ENCODE measurements at regions not wholly inside any gene's neighbourhood (a gene's known extent, or its start where the extent isn't known, plus 50 kb on each side); places are given as distances from the start of the nearest gene placed in this dataset.

DNA sequence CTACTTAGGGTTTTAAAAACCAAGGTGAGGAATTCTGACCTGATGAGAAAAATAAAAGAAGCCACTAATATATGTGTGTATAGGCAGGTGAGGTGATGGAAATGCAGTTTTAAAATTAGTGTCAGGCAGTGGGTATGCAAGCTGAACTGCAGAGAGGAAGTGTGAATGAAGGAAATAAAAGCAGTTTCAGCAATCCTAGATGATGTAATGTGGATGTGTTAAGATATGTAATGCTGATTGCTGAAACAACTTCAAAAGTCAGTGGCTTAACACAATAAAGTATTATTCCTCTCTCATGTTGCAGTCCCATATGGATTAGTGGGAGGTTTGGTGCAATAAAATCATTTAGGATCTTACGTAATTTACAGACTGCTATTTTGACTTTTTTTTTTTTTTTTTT, 119.9 kb upstream of the ASCC3 start:
- no peaks in the 10 kb centered on the region for H3K4me1 ChIP-seq
- TF ChIP-seq, protein P1, sequence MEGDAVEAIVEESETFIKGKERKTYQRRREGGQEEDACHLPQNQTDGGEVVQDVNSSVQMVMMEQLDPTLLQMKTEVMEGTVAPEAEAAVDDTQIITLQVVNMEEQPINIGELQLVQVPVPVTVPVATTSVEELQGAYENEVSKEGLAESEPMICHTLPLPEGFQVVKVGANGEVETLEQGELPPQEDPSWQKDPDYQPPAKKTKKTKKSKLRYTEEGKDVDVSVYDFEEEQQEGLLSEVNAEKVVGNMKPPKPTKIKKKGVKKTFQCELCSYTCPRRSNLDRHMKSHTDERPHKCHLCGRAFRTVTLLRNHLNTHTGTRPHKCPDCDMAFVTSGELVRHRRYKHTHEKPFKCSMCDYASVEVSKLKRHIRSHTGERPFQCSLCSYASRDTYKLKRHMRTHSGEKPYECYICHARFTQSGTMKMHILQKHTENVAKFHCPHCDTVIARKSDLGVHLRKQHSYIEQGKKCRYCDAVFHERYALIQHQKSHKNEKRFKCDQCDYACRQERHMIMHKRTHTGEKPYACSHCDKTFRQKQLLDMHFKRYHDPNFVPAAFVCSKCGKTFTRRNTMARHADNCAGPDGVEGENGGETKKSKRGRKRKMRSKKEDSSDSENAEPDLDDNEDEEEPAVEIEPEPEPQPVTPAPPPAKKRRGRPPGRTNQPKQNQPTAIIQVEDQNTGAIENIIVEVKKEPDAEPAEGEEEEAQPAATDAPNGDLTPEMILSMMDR (IDR thresholded peaks at IDR 0.05) = no peak
- no peak for TF ChIP-seq POLR2A (IDR thresholded peaks at IDR 0.05)
- H3K4me3 ChIP-seq = no peak overlapping the region
- no peaks in the 10 kb centered on the region for H3K36me3 ChIP-seq (ENCODE audit: low read depth, missing control alignments)
- H3K9me3 ChIP-seq = no peaks in the 10 kb centered on the region
- no peak for DNase-seq
- H3K27me3 ChIP-seq = no peaks in the 10 kb centered on the region
- intact Hi-C loops (cut with DNase I; ENCODE audit: low total_unique reads) = no loop called here
- no peak overlapping the region for H3K27ac ChIP-seq
- WGBS, 2 donors = 81 to 85% methylated on average over 1 of the region's 1 CpG

DNA sequence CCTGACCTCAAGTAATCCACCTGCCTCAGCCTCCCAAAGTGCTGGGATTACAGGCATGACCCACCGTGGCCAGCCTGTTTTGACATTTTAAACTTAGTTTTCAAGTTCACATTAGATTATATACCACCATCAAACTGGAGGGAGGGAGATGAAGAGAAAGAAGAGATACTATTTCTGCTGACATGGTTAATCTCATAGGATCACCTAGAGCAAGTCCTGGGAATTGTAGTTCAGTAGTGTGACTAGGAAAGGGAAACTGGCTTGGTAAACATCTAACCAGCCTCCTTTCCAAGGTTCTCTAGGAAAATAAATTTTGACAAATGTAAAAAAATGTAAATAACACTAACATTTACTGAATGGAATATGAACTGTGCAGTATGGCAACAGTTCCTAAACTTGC, 120.5 kb upstream of the ASCC3 start:
- no peaks in the 10 kb centered on the region for H3K4me1 ChIP-seq
- no peaks in the 10 kb centered on the region for H3K9me3 ChIP-seq
- 49 to 57% methylated on average over 1 of the region's 1 CpG for WGBS, 2 donors
- no peaks in the 10 kb centered on the region for H3K36me3 ChIP-seq (ENCODE audit: low read depth, missing control alignments)
- DNase-seq = no peak
- intact Hi-C loops (cut with DNase I; ENCODE audit: low total_unique reads) = no loop called here
- H3K4me3 ChIP-seq = no peak overlapping the region
- TF ChIP-seq POLR2A (IDR thresholded peaks at IDR 0.05) = no peak
- TF ChIP-seq, protein P1 (IDR thresholded peaks at IDR 0.05) = no peak
- no peak overlapping the region for H3K27ac ChIP-seq
- H3K27me3 ChIP-seq = no peaks in the 10 kb centered on the region

DNA sequence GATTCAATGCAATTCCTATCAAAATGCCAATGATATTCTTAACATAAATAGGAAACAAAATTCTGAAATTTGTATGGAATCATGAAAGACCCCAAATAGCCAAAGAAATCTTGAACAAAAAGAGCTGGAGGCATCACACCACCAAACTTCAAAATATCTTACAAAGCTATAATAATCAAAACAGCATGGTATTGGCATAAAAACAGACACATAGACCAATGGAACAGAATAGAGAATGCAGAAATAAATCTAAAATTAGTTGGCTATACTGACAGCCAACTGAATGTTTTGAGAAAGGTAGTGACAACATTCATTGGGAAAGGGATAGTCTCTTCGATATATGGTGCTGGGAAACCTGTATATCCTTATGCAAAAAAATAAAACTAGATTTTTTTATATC, 121.9 kb upstream of the ASCC3 start:
- Histone ChIP-seq H3K9me3 (no peaks in the 10 kb centered on the region), H3K27me3 (no peaks in the 10 kb centered on the region), H3K27ac (no peak overlapping the region), H3K36me3 (ENCODE audit: low read depth, missing control alignments) (no peaks in the 10 kb centered on the region), H3K4me3 (no peak overlapping the region), H3K4me1 (no peaks in the 10 kb centered on the region)
- no peak for DNase-seq
- intact Hi-C loops (cut with DNase I; ENCODE audit: low total_unique reads) = no loop called here
- WGBS, 2 donors = 97 to 100% methylated on average over 1 of the region's 1 CpG
- no peak for TF ChIP-seq POLR2A (IDR thresholded peaks at IDR 0.05)
- TF ChIP-seq, protein P1 (IDR thresholded peaks at IDR 0.05) = no peak

DNA sequence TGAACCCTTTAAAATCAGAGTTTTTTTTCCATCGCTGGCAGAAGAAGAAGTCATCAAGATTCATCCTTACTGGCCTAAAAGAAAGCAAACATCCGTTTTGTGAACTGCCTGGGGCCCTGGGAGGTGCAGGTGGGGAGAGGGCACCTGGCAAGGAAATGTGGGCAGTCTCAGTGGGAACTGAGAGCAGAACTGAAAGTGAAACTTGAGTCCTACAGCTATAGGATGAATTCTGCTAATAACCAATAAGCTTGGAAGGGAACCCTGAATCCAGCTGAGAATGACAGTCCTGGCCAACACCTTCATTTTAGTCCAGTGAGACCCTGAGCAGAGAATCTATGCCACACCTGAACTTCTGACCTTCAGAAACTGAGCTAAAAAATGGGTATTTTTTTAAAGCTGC, 130.1 kb upstream of the ASCC3 start:
- WGBS, 2 donors = 61 to 70% methylated on average over 2 of the region's 2 CpGs
- no peak for TF ChIP-seq POLR2A (IDR thresholded peaks at IDR 0.05)
- TF ChIP-seq, protein P1 (IDR thresholded peaks at IDR 0.05) = no peak
- no peak overlapping the region for H3K27ac ChIP-seq
- H3K27me3 ChIP-seq = no peaks in the 10 kb centered on the region
- H3K36me3 ChIP-seq (ENCODE audit: low read depth, missing control alignments) = no peaks in the 10 kb centered on the region
- no peaks in the 10 kb centered on the region for H3K4me1 ChIP-seq
- H3K9me3 ChIP-seq = no peaks in the 10 kb centered on the region
- intact Hi-C loops (cut with DNase I; ENCODE audit: low total_unique reads) = no loop called here
- no peak for DNase-seq
- no peak overlapping the region for H3K4me3 ChIP-seq

DNA sequence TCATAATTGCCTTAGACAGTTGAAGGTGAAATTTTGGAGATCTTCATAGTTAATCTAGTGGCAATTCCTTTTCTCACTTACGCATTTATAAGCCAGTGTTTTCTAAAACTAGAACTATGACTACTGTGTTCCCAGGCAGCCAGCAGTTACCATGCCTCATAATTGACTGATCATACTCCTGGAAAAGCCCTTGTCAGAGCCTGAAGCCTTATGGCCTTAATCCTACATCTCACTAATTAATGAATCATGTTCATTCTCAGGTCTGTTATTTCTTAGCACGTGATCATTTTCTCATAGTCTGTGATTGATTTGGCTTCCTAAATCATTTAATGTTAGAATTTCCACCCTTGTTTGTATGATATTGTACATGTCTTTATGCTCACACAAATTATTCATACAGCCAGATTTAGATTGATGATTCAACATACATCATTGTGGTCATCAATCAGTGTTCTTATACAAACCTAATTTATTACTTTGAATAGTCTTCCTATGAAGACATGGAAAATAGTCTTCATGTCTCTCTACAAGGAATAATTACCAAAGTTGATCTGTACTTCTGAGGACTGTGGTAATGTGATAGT, 132.6 kb upstream of the ASCC3 start:
- no peaks in the 10 kb centered on the region for H3K9me3 ChIP-seq
- TF ChIP-seq, protein P1 (IDR thresholded peaks at IDR 0.05) = no peak
- TF ChIP-seq POLR2A (IDR thresholded peaks at IDR 0.05) = no peak
- DNase-seq = no peak
- 65 to 75% methylated on average over 2 of the region's 2 CpGs for WGBS, 2 donors
- intact Hi-C loops (cut with DNase I; ENCODE audit: low total_unique reads) = no loop called here
- no peaks in the 10 kb centered on the region for H3K4me1 ChIP-seq
- H3K27ac ChIP-seq = no peak overlapping the region
- H3K4me3 ChIP-seq = no peak overlapping the region
- H3K27me3 ChIP-seq = no peaks in the 10 kb centered on the region
- H3K36me3 ChIP-seq (ENCODE audit: low read depth, missing control alignments) = no peaks in the 10 kb centered on the region
